NT2/D1 (cell line): ENCODE measurements at regions not wholly inside any gene's neighbourhood (a gene's known extent, or its start where the extent isn't known, plus 50 kb on each side); places are given as distances from the start of the nearest gene placed in this dataset.

Experiments used
- DNase-seq: peaks from one replicate; pipeline ENCODE4 v3.0.0-alpha.2; 2011; ENCODE audit warnings: low read depth, low spot score
- H3K27me3 ChIP-seq: 2 replicates; pipeline ENCODE4 v1.6.0; 2011; ENCODE audit warnings: mild to moderate bottlenecking; ENCODE audit not compliant: insufficient read length, insufficient read depth
- H3K36me3 ChIP-seq: 2 replicates; pipeline ENCODE4 v1.6.1; 2011; ENCODE audit warnings: mild to moderate bottlenecking, low read length, mixed read lengths; ENCODE audit not compliant: insufficient read depth, insufficient read length
- H3K4me1 ChIP-seq: 2 replicates; pipeline ENCODE4 v1.5.1; 2011; ENCODE audit not compliant: insufficient read depth, insufficient read length
- H3K4me3 ChIP-seq: 2 replicates; pipeline ENCODE4 v1.5.1; 2011; ENCODE audit warnings: low read depth; ENCODE audit not compliant: insufficient read length
- H3K9ac ChIP-seq: 2 replicates; pipeline ENCODE4 v1.6.0; 2011; ENCODE audit warnings: low read depth; ENCODE audit not compliant: insufficient read length
- H3K9me3 ChIP-seq: 2 replicates; pipeline ENCODE4 v1.5.1; 2011; ENCODE audit warnings: mild to moderate bottlenecking, low read length; ENCODE audit not compliant: insufficient read depth
- SUZ12 ChIP-seq: IDR thresholded peaks from 2 replicates; pipeline ENCODE4 v1.6.1; 2011; ENCODE audit not compliant: insufficient read length, insufficient read depth; ENCODE audit errors: extremely low read depth
- YY1 ChIP-seq: IDR thresholded peaks from 2 replicates; pipeline ENCODE4 v1.6.1; 2011; ENCODE audit not compliant: insufficient read length, insufficient read depth
- ZNF274 ChIP-seq: IDR thresholded peaks from 2 replicates; pipeline ENCODE4 v1.6.1; 2011; ENCODE audit warnings: mild to moderate bottlenecking, low read depth, low read length

- no peak for DNase-seq
- no peak for TF ChIP-seq SUZ12
- no peak for TF ChIP-seq YY1
- TF ChIP-seq ZNF274 = no peak
- Histone ChIP-seq H3K36me3 (no peaks in the 10 kb centered on the region), H3K27me3 (no peaks in the 10 kb centered on the region), H3K9ac (no peak overlapping the region), H3K9me3 (no peaks in the 10 kb centered on the region), H3K4me3 (no peak overlapping the region), H3K4me1 (no peaks in the 10 kb centered on the region)
These were observed 113.0 kb upstream of the SLC25A33 start for GRCh38 chr1:9426291-9426711.

GRCh38 chr1:9427388-9427787, 111.9 kb upstream of the SLC25A33 start:
- Histone ChIP-seq H3K9me3 (no peaks in the 10 kb centered on the region), H3K9ac (no peak overlapping the region), H3K27me3 (no peaks in the 10 kb centered on the region), H3K4me1 (no peaks in the 10 kb centered on the region), H3K4me3 (no peak overlapping the region), H3K36me3 (no peaks in the 10 kb centered on the region)
- TF ChIP-seq YY1 (no peak), SUZ12 (no peak), ZNF274 (no peak)
- no peak for DNase-seq

- no peaks in the 10 kb centered on the region for H3K4me1 ChIP-seq
These were observed 110.5 kb upstream of the SLC25A33 start for GRCh38 chr1:9428601-9429341.

GRCh38 chr1:9429342-9429711, 109.9 kb upstream of the SLC25A33 start:
- peak overlapping the region; percentile 34 for H3K4me3 ChIP-seq
- DNase-seq = no peak
- no peak for TF ChIP-seq ZNF274
- no peak for TF ChIP-seq SUZ12
- TF ChIP-seq YY1 = no peak
- H3K4me1 ChIP-seq = no peaks in the 10 kb centered on the region
- H3K27me3 ChIP-seq = no peaks in the 10 kb centered on the region
- no peaks in the 10 kb centered on the region for H3K36me3 ChIP-seq
- H3K9ac ChIP-seq = peak overlapping the region; percentile 58
- no peaks in the 10 kb centered on the region for H3K9me3 ChIP-seq

More at GRCh38 chr1:9428601-9429341, 110.5 kb upstream of the SLC25A33 start:
- H3K4me3 ChIP-seq = peak overlapping the region; percentile 43
- no peaks in the 10 kb centered on the region for H3K27me3 ChIP-seq
- H3K36me3 ChIP-seq = no peaks in the 10 kb centered on the region
- DNase-seq = peak; percentile 98
- no peak for TF ChIP-seq YY1
- TF ChIP-seq SUZ12 = no peak
- no peak for TF ChIP-seq ZNF274
- H3K9ac ChIP-seq = peak overlapping the region; percentile 66
- H3K9me3 ChIP-seq = no peaks in the 10 kb centered on the region

- TF ChIP-seq SUZ12 = no peak
- TF ChIP-seq ZNF274 = no peak
- TF ChIP-seq YY1 = no peak
- DNase-seq = no peak
- H3K4me3 ChIP-seq = no peak overlapping the region
- H3K36me3 ChIP-seq = no peaks in the 10 kb centered on the region
- no peaks in the 10 kb centered on the region for H3K27me3 ChIP-seq
- peaks cover 3% of the 10 kb centered on the region for H3K4me1 ChIP-seq
- H3K9me3 ChIP-seq = no peaks in the 10 kb centered on the region
- no peak overlapping the region for H3K9ac ChIP-seq
These were observed 104.8 kb upstream of the SLC25A33 start for GRCh38 chr1:9434247-9435152.

GRCh38 chr1:9435153-9435636, 104.1 kb upstream of the SLC25A33 start:
- DNase-seq = no peak
- H3K36me3 ChIP-seq = no peaks in the 10 kb centered on the region
- peaks cover 3% of the 10 kb centered on the region for H3K4me1 ChIP-seq
- TF ChIP-seq SUZ12 = no peak
- no peak for TF ChIP-seq ZNF274
- TF ChIP-seq YY1 = no peak
- no peak overlapping the region for H3K9ac ChIP-seq
- H3K4me3 ChIP-seq = no peak overlapping the region
- no peaks in the 10 kb centered on the region for H3K9me3 ChIP-seq
- no peaks in the 10 kb centered on the region for H3K27me3 ChIP-seq

GRCh38 chr1:9435854-9436640, 103.2 kb upstream of the SLC25A33 start:
- H3K27me3 ChIP-seq = no peaks in the 10 kb centered on the region
- H3K9me3 ChIP-seq = no peaks in the 10 kb centered on the region
- H3K9ac ChIP-seq = no peak overlapping the region
- no peak for DNase-seq
- peaks cover 3% of the 10 kb centered on the region for H3K4me1 ChIP-seq
- H3K36me3 ChIP-seq = no peaks in the 10 kb centered on the region
- H3K4me3 ChIP-seq = no peak overlapping the region
- no peak for TF ChIP-seq ZNF274
- TF ChIP-seq SUZ12 = no peak
- no peak for TF ChIP-seq YY1
